ENCODE measurements at regions not wholly inside any gene's neighbourhood (a gene's known extent, or its start where the extent isn't known, plus 50 kb on each side); places are given as distances from the start of the nearest gene placed in this dataset.
A peak's percentile ranks its signal among the peaks of the same experiment; 100 is the strongest.
"Not testable (repeated sequence)": the region's sequence is repeated elsewhere in the genome, so short reads cannot be mapped to it uniquely, and the experiment has no call there.

DNA sequence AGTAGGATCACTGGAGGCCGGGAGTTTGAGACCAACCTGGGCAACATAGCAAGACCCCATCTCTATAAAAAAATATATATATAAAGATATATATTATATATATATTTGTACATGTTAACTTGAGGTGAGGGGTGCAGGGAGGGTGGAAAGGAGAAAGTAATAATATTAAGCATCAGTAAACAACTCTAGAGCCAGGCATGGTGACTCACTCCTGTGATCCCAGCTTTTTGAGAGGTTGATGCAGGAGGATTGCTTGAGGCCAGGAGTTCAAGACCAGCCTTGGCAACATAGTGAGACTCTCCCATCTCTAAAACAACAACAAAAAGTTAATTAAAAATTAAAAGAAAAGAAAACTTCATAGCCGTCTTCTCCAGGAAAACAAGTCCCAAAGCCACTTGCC, 61.7 kb upstream of the SMURF2 start:
- DNase-seq = no peak

DNA sequence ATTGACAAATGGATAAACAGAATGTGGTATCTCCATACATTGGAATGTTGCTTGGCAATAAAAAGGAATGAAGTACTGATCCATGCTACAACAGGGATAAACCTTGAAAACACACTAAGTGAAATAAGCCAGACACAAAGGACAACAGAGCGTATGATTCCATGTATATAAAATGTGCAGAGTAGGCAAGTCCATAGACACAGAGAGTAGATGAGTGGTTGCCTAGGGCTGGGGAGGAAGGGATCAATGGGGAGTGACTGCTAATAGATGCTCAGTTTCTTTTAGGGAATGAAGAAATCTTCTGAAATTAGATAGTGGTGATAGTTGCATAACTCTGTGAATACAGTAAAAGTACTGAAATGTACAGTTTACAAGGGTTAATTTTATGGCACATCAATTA, 59.4 kb upstream of the SMURF2 start:
- not testable (repeated sequence) for DNase-seq

DNA sequence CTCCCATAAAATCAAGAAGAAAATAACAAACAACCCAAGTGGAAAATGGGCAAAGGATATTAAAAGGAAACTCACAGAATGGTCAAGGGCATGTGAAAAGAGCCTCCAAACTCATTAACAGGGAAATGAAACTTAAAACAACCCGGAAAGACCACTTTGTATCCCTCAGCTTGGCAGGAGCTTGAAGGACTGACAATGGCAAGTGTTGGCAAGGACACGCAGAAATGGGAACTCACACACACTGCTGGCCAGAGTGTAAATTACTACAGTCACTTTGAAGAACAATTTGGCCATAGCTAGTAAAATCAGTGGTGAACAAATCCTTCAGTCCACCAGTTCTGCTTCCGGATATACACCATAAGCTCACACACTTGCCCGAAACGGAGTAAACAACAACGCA, 58.1 kb upstream of the SMURF2 start:
- peak; percentile 70 for DNase-seq

DNA sequence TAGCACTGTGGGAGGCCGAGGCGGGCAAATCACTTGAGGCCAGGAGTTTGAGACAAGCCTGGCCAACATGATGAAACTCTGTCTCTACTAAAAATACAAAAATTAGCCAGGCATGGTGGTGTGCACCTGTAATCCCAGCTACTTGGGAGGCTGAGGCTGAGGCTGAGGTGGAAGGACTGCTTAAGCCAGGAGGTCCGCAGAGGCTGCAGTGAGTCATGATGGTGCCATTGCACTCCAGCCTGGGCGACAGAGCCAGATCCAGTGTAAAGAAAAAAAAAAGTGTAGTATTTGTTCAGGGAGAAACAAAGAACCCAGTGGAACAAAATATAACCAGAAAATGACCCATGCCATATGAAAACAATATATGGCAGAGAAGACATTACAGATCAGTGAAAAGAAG, 57.4 kb upstream of the SMURF2 start:
- not testable (repeated sequence) for DNase-seq

DNA sequence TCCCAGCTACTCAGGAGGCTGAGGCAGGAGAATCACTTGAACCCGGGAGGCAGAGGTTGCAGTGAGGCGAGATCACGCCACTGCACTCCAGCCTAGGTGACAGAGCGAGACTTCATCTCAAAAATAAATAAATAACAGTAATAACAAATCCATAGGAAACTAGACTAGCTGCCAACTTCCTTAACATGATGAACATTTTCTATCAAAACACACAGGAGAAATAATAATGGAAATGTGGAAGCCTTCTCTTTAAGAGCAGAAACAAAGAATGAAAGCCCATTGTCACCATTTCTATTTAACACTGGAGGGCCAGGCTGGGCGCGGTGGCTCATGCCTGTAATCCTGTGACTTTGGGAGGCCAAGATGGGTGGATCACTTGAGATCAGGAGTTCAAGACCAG, 56.7 kb upstream of the SMURF2 start:
- not testable (repeated sequence) for DNase-seq

DNA sequence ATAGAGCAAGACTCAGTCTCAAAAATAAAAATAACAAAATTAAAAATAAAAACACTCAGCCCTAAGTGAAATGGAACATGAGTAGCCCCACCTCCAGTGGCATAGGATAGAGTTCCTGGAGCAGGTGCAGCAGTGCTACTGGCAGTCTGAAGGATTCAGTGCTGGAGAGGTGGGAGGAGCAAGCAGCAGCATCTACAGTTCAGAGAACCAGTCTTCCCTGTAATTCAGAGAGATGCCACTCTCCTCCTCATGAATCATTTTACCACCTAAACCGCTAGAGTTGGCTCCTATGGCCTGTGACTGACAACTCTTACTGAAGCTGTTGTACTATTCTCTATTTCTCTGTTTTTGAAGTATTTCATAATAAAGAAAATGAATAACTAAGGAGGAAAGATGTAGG, 56.0 kb upstream of the SMURF2 start:
- peak; percentile 53 for DNase-seq

DNA sequence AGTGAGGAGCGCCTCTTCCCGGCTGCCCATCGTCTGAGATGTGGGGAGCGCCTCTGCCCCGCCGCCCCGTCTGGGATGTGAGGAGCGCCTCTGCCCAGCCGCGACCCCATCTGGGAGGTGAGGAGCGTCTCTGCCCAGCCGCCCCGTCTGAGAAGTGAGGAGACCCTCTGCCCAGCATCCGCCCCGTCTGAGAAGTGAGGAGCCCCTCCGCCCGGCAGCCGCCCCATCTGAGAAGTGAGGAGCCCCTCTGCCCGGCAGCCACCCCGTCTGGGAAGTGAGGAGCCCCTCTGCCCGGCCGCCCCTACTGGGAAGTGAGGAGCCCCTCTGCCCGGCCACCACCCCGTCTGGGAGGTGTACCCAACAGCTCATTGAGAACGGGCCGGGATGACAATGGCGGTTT, 54.4 kb upstream of the SMURF2 start:
- not testable (repeated sequence) for DNase-seq

DNA sequence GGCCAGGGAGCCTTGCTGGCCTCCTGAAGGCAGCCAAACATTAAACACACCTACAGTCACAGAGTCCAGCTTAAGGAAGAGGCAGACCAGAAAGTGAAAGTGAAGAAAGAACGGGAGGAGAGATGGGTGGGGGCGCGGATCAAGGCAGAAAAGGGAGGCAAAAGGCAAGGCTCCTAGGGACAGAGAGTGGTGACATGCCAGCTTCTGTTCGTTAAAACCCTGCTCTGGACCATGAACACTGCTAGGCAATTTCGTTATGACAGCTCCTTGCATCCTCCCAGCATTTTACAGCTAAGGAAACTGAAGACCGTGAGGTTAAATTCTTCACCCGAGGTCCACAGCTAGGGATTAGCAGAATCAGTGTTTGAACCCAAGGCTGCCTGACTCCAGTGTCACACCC, 51.7 kb upstream of the SMURF2 start:
- peak; percentile 25 for DNase-seq

DNA sequence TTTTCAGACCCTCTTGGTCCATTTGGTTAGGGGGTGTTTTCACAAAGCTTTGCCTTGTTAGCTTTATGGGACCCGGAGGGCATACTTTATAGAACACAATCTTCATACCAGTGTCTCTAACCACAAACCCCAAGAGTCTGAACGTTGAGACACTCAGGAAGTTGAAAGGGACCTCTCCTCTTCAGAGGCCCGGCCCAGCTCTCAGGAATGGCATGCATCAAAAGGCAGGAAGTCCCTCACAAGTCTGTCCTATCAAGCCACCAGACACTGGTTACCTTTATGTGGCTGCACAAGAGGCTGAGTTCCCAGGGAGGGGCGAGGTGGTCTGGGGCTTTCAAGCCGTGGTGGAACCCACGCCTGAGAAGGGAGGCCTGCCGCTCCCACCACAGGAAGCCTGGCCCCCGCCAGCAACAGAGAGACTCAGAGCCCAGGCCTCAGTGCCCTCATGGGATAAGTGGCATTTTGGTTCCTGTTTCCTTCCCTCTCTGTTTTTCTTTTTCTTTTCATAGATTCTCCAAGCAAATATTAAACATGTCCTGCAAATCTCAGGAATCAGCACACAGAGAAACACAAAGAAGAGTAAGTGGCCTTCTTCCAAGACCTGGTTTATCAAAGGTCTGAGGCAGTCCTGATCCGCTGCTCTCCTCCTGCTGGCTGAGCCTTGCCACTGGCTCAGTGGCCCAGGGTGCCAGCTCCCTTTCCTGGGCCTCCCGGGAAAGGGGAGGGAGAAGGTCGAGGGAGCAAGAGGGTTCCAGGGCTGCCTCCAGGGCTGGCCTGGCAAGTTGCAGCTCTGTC, 50.6 kb upstream of the SMURF2 start:
- DNase-seq = peak; percentile 62
